Thoracic aorta (tissue), 2 donors: ENCODE measurements at regions not wholly inside any gene's neighbourhood (a gene's known extent, or its start where the extent isn't known, plus 50 kb on each side); places are given as distances from the start of the nearest gene placed in this dataset.

Experiments used
- ATAC-seq: fragments of 150-250 bp; one replicate; pipeline ENCODE4 v1.8.0; 2017; ENCODE audit warnings: low read depth; ENCODE audit not compliant: insufficient number of reproducible peaks, low FRiP score
- DNase-seq: peaks from one replicate; pipeline ENCODE4 v3.0.0-alpha.2; 2020; ENCODE audit warnings: low spot score
- H3K27ac ChIP-seq, 2 donors: fragments of 200-600 bp; sonication (generic); 1 replicate in 1 of 2; 2 replicates in 1 of 2; pipeline ENCODE4 v1.5.1; 2016; ENCODE audit warnings: mild to moderate bottlenecking in 2 of 2, moderate library complexity in 2 of 2
- H3K27me3 ChIP-seq: fragments of 200-600 bp; sonication (generic); replicated peaks from 2 replicates; pipeline ENCODE4 v1.6.0; 2016; ENCODE audit warnings: mild to moderate bottlenecking; ENCODE audit not compliant: insufficient read depth
- H3K36me3 ChIP-seq: fragments of 200-600 bp; sonication (generic); one replicate; pipeline ENCODE4 v1.5.1; 2016
- H3K4me1 ChIP-seq, 2 donors: fragments of 200-600 bp; sonication (generic); 1 replicate in 1 of 2; 2 replicates in 1 of 2; pipeline versions ENCODE4 v1.5.1 to v1.6.0; 2016; ENCODE audit warnings: low read depth in 2 of 2, mild to moderate bottlenecking in 1 of 2; ENCODE audit not compliant: control insufficient read depth in 1 of 2
- H3K4me3 ChIP-seq: fragments of 200-600 bp; sonication (generic); 2 replicates; pipeline ENCODE4 v1.5.1; 2016; ENCODE audit warnings: mild to moderate bottlenecking
- H3K9me3 ChIP-seq: fragments of 200-600 bp; sonication (generic); 2 replicates; pipeline ENCODE4 v1.5.1; 2016
- TF ChIP-seq, protein P1 (sequence below): fragments of 200-600 bp; sonication (generic); IDR thresholded peaks from one replicate; pipeline ENCODE4 v1.5.1; 2019; ENCODE audit warnings: antibody characterized with exemption

DNA sequence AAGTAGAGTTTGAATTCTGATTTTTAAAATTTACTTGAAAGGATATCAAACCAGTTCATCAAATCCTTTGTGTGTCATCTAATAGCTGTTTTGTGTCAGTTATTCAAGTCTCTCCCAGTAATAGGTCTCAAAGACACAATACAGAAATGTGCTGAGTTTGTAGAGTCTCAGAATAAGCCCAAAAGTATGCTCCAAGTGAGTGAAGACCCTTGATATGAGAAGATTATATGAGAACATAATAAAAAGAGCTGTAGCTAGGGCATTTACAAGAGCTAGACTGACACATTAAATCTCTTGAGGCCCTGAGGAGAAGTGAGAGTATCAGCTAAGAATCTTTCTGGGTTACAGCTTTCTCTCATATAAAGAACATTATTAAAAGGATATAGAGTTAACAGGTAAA lies 721.0 kb upstream of the ARRDC3 start:
- ATAC-seq: no peak
- no peaks in the 10 kb centered on the region for H3K27me3 ChIP-seq
- DNase-seq: no peak
- no peak overlapping the region for H3K4me3 ChIP-seq
- no peak overlapping the region for H3K27ac ChIP-seq
- H3K4me1 ChIP-seq: no peaks in the 10 kb centered on the region
- H3K36me3 ChIP-seq: no peaks in the 10 kb centered on the region
- TF ChIP-seq, protein P1, sequence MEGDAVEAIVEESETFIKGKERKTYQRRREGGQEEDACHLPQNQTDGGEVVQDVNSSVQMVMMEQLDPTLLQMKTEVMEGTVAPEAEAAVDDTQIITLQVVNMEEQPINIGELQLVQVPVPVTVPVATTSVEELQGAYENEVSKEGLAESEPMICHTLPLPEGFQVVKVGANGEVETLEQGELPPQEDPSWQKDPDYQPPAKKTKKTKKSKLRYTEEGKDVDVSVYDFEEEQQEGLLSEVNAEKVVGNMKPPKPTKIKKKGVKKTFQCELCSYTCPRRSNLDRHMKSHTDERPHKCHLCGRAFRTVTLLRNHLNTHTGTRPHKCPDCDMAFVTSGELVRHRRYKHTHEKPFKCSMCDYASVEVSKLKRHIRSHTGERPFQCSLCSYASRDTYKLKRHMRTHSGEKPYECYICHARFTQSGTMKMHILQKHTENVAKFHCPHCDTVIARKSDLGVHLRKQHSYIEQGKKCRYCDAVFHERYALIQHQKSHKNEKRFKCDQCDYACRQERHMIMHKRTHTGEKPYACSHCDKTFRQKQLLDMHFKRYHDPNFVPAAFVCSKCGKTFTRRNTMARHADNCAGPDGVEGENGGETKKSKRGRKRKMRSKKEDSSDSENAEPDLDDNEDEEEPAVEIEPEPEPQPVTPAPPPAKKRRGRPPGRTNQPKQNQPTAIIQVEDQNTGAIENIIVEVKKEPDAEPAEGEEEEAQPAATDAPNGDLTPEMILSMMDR: no peak
- no peaks in the 10 kb centered on the region for H3K9me3 ChIP-seq

DNA sequence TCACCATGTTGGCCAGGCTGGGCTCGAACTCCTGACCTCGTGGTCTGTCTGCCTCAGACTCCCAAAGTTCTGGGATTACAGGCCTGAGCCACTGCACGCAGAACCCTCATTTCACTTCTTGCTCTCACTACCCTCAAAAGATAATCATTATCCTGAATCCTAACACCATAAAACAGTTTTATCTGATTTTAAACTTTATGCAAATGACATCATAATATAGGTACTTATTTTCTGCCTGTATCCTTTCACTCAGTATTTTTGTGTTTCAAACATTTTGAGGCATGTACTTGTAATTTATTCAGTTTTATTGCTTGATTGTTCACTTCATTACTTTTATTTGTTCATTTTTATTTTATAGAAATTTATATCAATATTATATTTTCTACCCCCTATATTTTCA lies 719.2 kb upstream of the ARRDC3 start:
- H3K27me3 ChIP-seq: no peaks in the 10 kb centered on the region
- TF ChIP-seq, protein P1: no peak
- H3K27ac ChIP-seq: no peak overlapping the region
- H3K36me3 ChIP-seq: no peaks in the 10 kb centered on the region
- ATAC-seq (no peak), DNase-seq (no peak)
- H3K9me3 ChIP-seq: no peaks in the 10 kb centered on the region
- H3K4me1 ChIP-seq: no peaks in the 10 kb centered on the region
- no peak overlapping the region for H3K4me3 ChIP-seq

DNA sequence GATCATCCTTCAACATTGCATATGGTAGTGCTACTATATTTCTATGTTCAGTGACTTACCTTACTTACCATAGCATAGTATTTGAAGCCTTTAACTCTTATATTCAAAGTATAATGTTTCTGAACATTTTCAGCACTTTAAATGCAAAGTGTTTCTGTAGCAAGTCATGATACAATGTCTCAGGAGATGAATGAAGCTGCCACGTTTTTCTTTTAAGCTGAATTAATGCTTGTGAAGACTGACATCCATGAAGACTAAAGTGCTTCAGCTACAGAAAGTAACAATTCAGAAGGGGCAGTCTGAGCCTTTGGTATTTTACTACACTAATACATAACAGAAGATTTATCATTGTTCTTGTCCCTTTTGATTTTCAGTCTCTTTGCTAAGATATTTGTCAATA lies 709.1 kb upstream of the ARRDC3 start:
- DNase-seq (no peak), ATAC-seq (no peak)
- Histone ChIP-seq H3K4me1 (no peaks in the 10 kb centered on the region), H3K4me3 (no peak overlapping the region), H3K27ac (no peak overlapping the region), H3K9me3 (no peaks in the 10 kb centered on the region), H3K27me3 (no peaks in the 10 kb centered on the region), H3K36me3 (no peaks in the 10 kb centered on the region)
- TF ChIP-seq, protein P1: no peak

DNA sequence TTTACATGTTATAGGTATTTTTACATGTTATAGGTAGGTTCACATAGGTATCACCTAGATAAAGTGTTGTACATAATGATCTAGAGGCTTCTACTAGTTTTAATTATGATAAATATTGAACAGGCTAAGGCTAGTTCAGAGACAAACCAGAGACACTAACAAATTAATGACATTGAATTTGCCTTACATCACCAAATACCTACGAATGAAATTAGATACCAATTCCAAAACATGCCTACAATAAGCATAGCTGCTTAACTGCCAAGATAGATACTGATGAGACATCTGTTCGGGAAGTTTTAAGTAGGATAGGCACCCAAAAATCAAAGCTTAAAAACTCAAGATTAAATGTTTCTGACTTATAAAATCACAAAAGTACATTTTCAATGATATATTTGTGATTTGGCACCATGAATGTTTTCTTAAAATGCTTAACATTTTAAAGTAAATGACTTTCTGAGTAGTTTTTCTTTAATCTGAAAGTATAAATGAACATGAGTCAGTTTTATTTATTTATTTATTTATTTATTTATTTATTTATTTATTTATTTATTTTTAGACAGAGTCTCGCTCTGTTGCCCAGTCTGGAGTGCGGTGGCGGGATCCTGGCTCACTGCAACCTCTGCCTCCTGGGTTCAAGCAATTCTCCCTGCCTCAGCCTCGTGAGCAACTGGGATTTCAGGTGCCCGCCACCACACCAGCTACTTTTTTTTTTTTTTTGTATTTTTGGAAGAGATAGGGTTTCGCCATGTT lies 703.1 kb upstream of the ARRDC3 start:
- H3K27ac ChIP-seq: no peak overlapping the region
- ATAC-seq: no peak
- TF ChIP-seq, protein P1: no peak
- H3K36me3 ChIP-seq: no peaks in the 10 kb centered on the region
- no peaks in the 10 kb centered on the region for H3K27me3 ChIP-seq
- no peaks in the 10 kb centered on the region for H3K9me3 ChIP-seq
- no peaks in the 10 kb centered on the region for H3K4me1 ChIP-seq
- no peak for DNase-seq
- H3K4me3 ChIP-seq: no peak overlapping the region

DNA sequence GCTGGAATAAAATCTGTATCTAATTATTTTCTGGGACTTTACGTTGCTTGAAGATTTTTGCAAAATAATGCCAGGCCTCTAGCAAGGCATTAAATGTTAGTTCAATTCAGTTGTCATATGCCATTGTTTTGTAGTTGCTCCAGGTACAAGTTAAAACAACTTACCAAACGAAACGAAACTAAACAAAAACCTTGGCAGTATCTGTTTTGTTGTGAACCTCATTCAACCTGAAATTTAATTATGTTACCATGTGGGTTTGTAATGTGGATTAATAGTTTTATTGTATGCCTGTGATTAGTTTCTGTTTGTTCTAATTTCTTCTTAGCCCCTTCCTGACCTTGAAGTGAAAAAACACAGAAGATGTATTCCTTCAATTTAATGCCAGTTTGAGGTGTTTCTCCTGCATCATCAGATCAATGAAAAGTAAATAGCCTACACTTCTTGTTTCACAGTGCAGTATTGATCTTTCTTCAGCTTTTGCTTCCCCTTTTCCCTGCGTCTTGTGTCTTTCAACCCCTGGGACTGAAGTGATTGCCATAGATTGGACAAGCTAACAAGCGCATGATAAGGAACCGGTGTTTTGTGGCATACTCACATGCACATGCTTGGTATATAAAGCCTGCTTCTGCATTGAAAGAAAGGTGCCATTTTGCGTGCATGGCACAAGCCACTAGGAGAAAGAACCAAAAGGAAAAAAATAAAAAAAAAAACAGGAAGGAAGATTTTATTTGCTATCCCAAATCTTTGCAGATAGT lies 699.0 kb upstream of the ARRDC3 start:
- no peaks in the 10 kb centered on the region for H3K9me3 ChIP-seq
- no peak for ATAC-seq
- no peaks in the 10 kb centered on the region for H3K27me3 ChIP-seq
- no peak for DNase-seq
- H3K4me3 ChIP-seq: no peak overlapping the region
- H3K4me1 ChIP-seq: no peaks in the 10 kb centered on the region
- H3K36me3 ChIP-seq: no peaks in the 10 kb centered on the region
- TF ChIP-seq, protein P1: no peak
- no peak overlapping the region for H3K27ac ChIP-seq
